OCI-LY7 (cell line): ENCODE measurements at regions not wholly inside any gene's neighbourhood (a gene's known extent, or its start where the extent isn't known, plus 50 kb on each side); places are given as distances from the start of the nearest gene placed in this dataset.

Experiments used
- BruUV-seq: library from RNA; stranded (reverse); fragments of 400-500 nt; replicated peaks from 2 replicates; lab custom pipeline; 2021; lab: Mats Ljungman, UMichigan
- CTCF ChIA-PET: fragments of 300-600 bp; sonication (Branson Sonifier 250); formaldehyde crosslinking; loops from one replicate; lab custom pipeline; 2022; ENCODE audit warnings: antibody characterized with exemption; ENCODE audit not compliant: unreplicated experiment; lab: Charles Lee
- POLR2A ChIA-PET: fragments of 300-600 bp; sonication (Branson Sonifier 250); formaldehyde crosslinking; loops from one replicate; lab custom pipeline; 2022; ENCODE audit warnings: antibody characterized with exemption; lab: Charles Lee
- DNase-seq: peaks from one replicate; pipeline ENCODE4 v3.0.0-alpha.2; 2015; ENCODE audit warnings: low spot score
- H2AFZ ChIP-seq: fragments of 200-600 bp; sonication (generic), shearing (Covaris generic); 2 replicates; pipeline ENCODE4 v1.6.1; 2014; ENCODE audit warnings: mild to moderate bottlenecking, antibody characterized with exemption, low read length, moderate library complexity
- H3K27ac ChIP-seq: fragments of 200-600 bp; sonication (generic); 2 replicates; pipeline ENCODE4 v1.5.1; 2014; ENCODE audit warnings: mixed run types, low read depth, mild to moderate bottlenecking, moderate library complexity, low read length, inconsistent platforms; ENCODE audit not compliant: poor library complexity, severe bottlenecking
- H3K36me3 ChIP-seq: fragments of 200-600 bp; sonication (generic); 2 replicates; pipeline ENCODE4 v1.6.1; 2014; ENCODE audit warnings: mild to moderate bottlenecking, antibody characterized with exemption, low read length, moderate library complexity, mixed read lengths; ENCODE audit not compliant: insufficient read depth
- H3K4me1 ChIP-seq: fragments of 200-600 bp; sonication (generic); 2 replicates; pipeline ENCODE4 v1.5.1; 2014; ENCODE audit warnings: mild to moderate bottlenecking, low read length; ENCODE audit not compliant: insufficient read depth, poor library complexity, severe bottlenecking
- H3K4me2 ChIP-seq: fragments of 200-600 bp; sonication (generic); 2 replicates; pipeline ENCODE4 v1.6.1; 2014; ENCODE audit warnings: mild to moderate bottlenecking, low read length
- H3K4me3 ChIP-seq: fragments of 200-600 bp; sonication (generic); 2 replicates; pipeline ENCODE4 v1.5.1; 2014; ENCODE audit warnings: mild to moderate bottlenecking, low read depth, low read length; ENCODE audit not compliant: poor library complexity, severe bottlenecking
- H3K79me2 ChIP-seq: fragments of 200-600 bp; sonication (generic); 2 replicates; pipeline ENCODE4 v1.6.1; 2016; ENCODE audit warnings: low read depth, mild to moderate bottlenecking, low read length, moderate library complexity, mixed read lengths; ENCODE audit not compliant: insufficient read depth
- H3K9me2 ChIP-seq: fragments of 200-600 bp; sonication (generic); 2 replicates; pipeline ENCODE4 v1.6.1; 2016; ENCODE audit warnings: mild to moderate bottlenecking, low read length, mixed read lengths; ENCODE audit not compliant: insufficient read depth
- H3K9me3 ChIP-seq: fragments of 200-600 bp; sonication (generic); 2 replicates; pipeline ENCODE4 v1.6.1; 2014; ENCODE audit warnings: mild to moderate bottlenecking, mixed run types, low read length, mixed read lengths
- H4K20me1 ChIP-seq: fragments of 200-600 bp; sonication (generic); 2 replicates; pipeline ENCODE4 v1.6.1; 2014; ENCODE audit warnings: mild to moderate bottlenecking, antibody characterized with exemption, low read length, moderate library complexity, mixed read lengths; ENCODE audit not compliant: insufficient read depth
- CTCF ChIP-seq: fragments of 200-600 bp; sonication (generic); conservative IDR thresholded peaks from 2 replicates; pipeline ENCODE4 v1.5.1; 2014; ENCODE audit warnings: mild to moderate bottlenecking, antibody characterized with exemption, low read length, moderate library complexity, mixed read lengths
- EZH2phosphoT487 ChIP-seq: fragments of 200-600 bp; sonication (generic); IDR thresholded peaks from 2 replicates; pipeline ENCODE4 v1.6.1; 2018; ENCODE audit warnings: low read depth, borderline replicate concordance, mild to moderate bottlenecking, mixed run types, antibody characterized with exemption, low read length, moderate library complexity, mixed read lengths
- intact Hi-C: fragments of 100-400 bp; cut with micrococcal nuclease; formaldehyde crosslinking; loops from one replicate; pipeline ENCODE4 v1.10.0; 2022; ENCODE audit not compliant: unreplicated experiment

- H3K9me3 ChIP-seq, result no peaks in the 10 kb centered on the region
- H4K20me1 ChIP-seq, result no peaks in the 10 kb centered on the region
- H3K27ac ChIP-seq, result no peak overlapping the region
- H3K4me2 ChIP-seq, result no peak overlapping the region
- no peaks in the 10 kb centered on the region for H3K4me1 ChIP-seq
- TF ChIP-seq EZH2phosphoT487, result no peak
- intact Hi-C loops, result no loop called here
- no peaks in the 10 kb centered on the region for H3K36me3 ChIP-seq
- no peak overlapping the region for H2AFZ ChIP-seq
- no peak for DNase-seq
- no peaks in the 10 kb centered on the region for H3K79me2 ChIP-seq
- no peaks in the 10 kb centered on the region for H3K9me2 ChIP-seq
- POLR2A ChIA-PET, result no interaction called here
- CTCF ChIA-PET, result no interaction called here
- no peak overlapping the region for H3K4me3 ChIP-seq
- BruUV-seq, result no TSS peak
Measured at GRCh38 chr13:102960959-102961358, 105.3 kb downstream of the SLC10A2 start.

- H3K4me1 ChIP-seq, result no peaks in the 10 kb centered on the region
- H3K27ac ChIP-seq, result no peak overlapping the region
- no peaks in the 10 kb centered on the region for H3K9me3 ChIP-seq
- intact Hi-C loops, result no loop called here
- H3K9me2 ChIP-seq, result no peaks in the 10 kb centered on the region
- H4K20me1 ChIP-seq, result no peaks in the 10 kb centered on the region
- no peak overlapping the region for H3K4me2 ChIP-seq
- no peaks in the 10 kb centered on the region for H3K79me2 ChIP-seq
- no peak for DNase-seq
- POLR2A ChIA-PET, result no interaction called here
- CTCF ChIA-PET, result no interaction called here
- no TSS peak for BruUV-seq
- no peak overlapping the region for H2AFZ ChIP-seq
- TF ChIP-seq EZH2phosphoT487, result no peak
- no peak for TF ChIP-seq CTCF
- no peak overlapping the region for H3K4me3 ChIP-seq
- no peaks in the 10 kb centered on the region for H3K36me3 ChIP-seq
Measured at GRCh38 chr13:102956449-102956848, 109.8 kb downstream of the SLC10A2 start.

GRCh38 chr13:102954350-102954749 lies 108.5 kb downstream of the ERCC5 start:
- no peak overlapping the region for H3K4me2 ChIP-seq
- BruUV-seq, result no TSS peak
- CTCF ChIA-PET, result no interaction called here
- no peak overlapping the region for H3K27ac ChIP-seq
- no peak overlapping the region for H3K4me3 ChIP-seq
- POLR2A ChIA-PET, result interaction anchor here (0.8 kb wide), 1 partner anchor 43 kb away, joined by 3 read pairs; no protein-coding TSS in a partner anchor
- no peaks in the 10 kb centered on the region for H3K9me2 ChIP-seq
- no peaks in the 10 kb centered on the region for H4K20me1 ChIP-seq
- H3K79me2 ChIP-seq, result no peaks in the 10 kb centered on the region
- intact Hi-C loops, result no loop called here
- TF ChIP-seq EZH2phosphoT487, result no peak
- TF ChIP-seq CTCF, result no peak
- H2AFZ ChIP-seq, result no peak overlapping the region
- H3K4me1 ChIP-seq, result no peaks in the 10 kb centered on the region
- DNase-seq, result no peak
- no peaks in the 10 kb centered on the region for H3K9me3 ChIP-seq
- no peaks in the 10 kb centered on the region for H3K36me3 ChIP-seq
